ENCODE measurements at regions not wholly inside any gene's neighbourhood (a gene's known extent, or its start where the extent isn't known, plus 50 kb on each side); places are given as distances from the start of the nearest gene placed in this dataset.

DNA sequence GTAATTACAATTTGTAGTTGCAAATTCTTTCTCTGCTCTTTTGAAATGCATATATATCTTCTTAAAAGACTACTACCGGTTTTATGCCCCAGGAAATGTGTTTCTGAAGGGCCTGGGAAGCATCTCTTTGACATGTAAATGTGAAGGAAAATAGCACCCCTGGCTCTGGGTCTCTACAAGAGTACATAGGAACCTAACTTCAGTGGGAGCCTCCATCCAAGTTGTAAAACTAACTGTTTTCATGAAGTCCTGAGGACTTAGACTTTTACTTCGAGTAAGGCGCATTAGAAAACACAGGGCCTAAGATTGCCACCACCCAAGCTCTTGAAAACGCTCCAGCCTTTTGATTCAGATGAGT lies 99.4 kb downstream of the CBLN2 start:
- no peak overlapping the region for H2AFZ ChIP-seq (ENCODE audit: insufficient read depth, low read depth, low read length, poor library complexity, severe bottlenecking)
- TF ChIP-seq, protein P1, sequence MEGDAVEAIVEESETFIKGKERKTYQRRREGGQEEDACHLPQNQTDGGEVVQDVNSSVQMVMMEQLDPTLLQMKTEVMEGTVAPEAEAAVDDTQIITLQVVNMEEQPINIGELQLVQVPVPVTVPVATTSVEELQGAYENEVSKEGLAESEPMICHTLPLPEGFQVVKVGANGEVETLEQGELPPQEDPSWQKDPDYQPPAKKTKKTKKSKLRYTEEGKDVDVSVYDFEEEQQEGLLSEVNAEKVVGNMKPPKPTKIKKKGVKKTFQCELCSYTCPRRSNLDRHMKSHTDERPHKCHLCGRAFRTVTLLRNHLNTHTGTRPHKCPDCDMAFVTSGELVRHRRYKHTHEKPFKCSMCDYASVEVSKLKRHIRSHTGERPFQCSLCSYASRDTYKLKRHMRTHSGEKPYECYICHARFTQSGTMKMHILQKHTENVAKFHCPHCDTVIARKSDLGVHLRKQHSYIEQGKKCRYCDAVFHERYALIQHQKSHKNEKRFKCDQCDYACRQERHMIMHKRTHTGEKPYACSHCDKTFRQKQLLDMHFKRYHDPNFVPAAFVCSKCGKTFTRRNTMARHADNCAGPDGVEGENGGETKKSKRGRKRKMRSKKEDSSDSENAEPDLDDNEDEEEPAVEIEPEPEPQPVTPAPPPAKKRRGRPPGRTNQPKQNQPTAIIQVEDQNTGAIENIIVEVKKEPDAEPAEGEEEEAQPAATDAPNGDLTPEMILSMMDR (IDR thresholded peaks at IDR 0.05) = no peak
- no peak overlapping the region for H3K4me3 ChIP-seq (replicated peaks in 1 of 3; ENCODE audit: low read depth in 2 of 3, low read length in 3 of 3)
- H3K4me2 ChIP-seq (replicated peaks; ENCODE audit: extremely low read depth, low read length, poor library complexity, severe bottlenecking) = no peak overlapping the region
- peaks cover 0 to 8% (median 0%) of the 10 kb centered on the region in 7 donors for H3K9me3 Mint-ChIP-seq
- H3K79me2 ChIP-seq (ENCODE audit: insufficient read depth, low read length) = no peaks in the 10 kb centered on the region
- H3K27ac Mint-ChIP-seq = no peak overlapping the region
- no peak overlapping the region for H3K4me3 Mint-ChIP-seq
- no peak overlapping the region for H3K9ac ChIP-seq (ENCODE audit: insufficient read depth, low read length, poor library complexity, severe bottlenecking)
- intact Hi-C loops (cut with micrococcal nuclease) = no loop called here
- no peaks in the 10 kb centered on the region for H3K36me3 Mint-ChIP-seq
- H3K9me3 ChIP-seq (replicated peaks in 1 of 2; ENCODE audit: control insufficient read depth in 1 of 2, insufficient read depth in 1 of 2, low read length in 2 of 2) = no peaks in the 10 kb centered on the region
- H3K4me1 Mint-ChIP-seq = no peaks in the 10 kb centered on the region
- no peaks in the 10 kb centered on the region for H3K4me1 ChIP-seq (ENCODE audit: control insufficient read depth in 1 of 2, insufficient read depth in 2 of 2, low read length in 2 of 2)
- DNase-seq = no peak
- H4K20me1 ChIP-seq (ENCODE audit: insufficient read depth, low read length) = no peaks in the 10 kb centered on the region
- no peak overlapping the region for H3K27ac ChIP-seq (ENCODE audit: low read depth in 1 of 2, low read length in 2 of 2)
- no peaks in the 10 kb centered on the region for H3K27me3 ChIP-seq (ENCODE audit: control insufficient read depth in 2 of 2, insufficient read depth in 2 of 2, low read length in 2 of 2)
- WGBS (ENCODE audit: insufficient coverage) = no CpG with 5 or more reads among the region's 4 CpGs
- H3K27me3 Mint-ChIP-seq (ENCODE audit: low read depth in 3 of 3) = no peaks in the 10 kb centered on the region
- H3K36me3 ChIP-seq (replicated peaks in 1 of 2; ENCODE audit: control insufficient read depth in 1 of 2, insufficient read depth in 2 of 2, low read length in 2 of 2) = no peaks in the 10 kb centered on the region

DNA sequence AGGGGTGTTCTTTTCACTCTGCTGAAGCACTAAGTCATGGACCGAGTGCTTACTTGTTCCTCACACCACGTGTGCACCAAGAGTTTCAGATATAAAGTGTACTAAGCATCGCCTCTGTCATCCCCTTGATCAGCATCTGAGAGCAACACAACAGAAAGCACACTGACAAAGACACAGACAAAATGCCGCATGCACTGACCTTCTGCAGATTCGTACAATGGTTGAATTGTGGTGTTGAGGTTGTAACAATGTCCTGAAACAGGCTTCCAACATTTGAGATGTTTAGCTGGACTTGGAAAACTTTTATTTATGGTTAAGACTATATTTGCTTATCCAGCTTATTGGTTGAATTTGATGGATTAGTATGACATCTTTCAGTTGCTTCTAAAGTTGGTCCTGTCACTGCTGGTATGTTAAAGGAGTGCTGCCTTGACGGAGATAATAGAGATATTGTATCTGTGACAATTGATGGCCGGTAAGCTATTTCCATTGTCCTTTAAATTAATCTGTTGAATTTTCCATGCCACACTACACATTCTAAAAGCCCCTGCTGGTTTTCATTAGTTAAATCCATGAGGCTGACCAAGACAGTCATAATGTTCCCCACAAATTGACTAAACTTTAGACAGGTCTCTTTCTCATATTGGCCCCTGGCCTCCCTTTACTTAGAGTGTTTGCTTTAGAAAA lies 99.9 kb downstream of the CBLN2 start:
- H3K4me1 Mint-ChIP-seq = no peaks in the 10 kb centered on the region
- no peak overlapping the region for H3K4me3 Mint-ChIP-seq
- no peak overlapping the region for H2AFZ ChIP-seq (ENCODE audit: insufficient read depth, low read depth, low read length, poor library complexity, severe bottlenecking)
- H3K4me1 ChIP-seq (ENCODE audit: control insufficient read depth in 1 of 2, insufficient read depth in 2 of 2, low read length in 2 of 2) = no peaks in the 10 kb centered on the region
- no peaks in the 10 kb centered on the region for H3K27me3 Mint-ChIP-seq (ENCODE audit: low read depth in 3 of 3)
- DNase-seq = no peak
- H4K20me1 ChIP-seq (ENCODE audit: insufficient read depth, low read length) = no peaks in the 10 kb centered on the region
- no peak overlapping the region for H3K4me2 ChIP-seq (replicated peaks; ENCODE audit: extremely low read depth, low read length, poor library complexity, severe bottlenecking)
- H3K9me3 ChIP-seq (replicated peaks in 1 of 2; ENCODE audit: control insufficient read depth in 1 of 2, insufficient read depth in 1 of 2, low read length in 2 of 2) = no peaks in the 10 kb centered on the region
- WGBS (ENCODE audit: insufficient coverage) = 46% methylated on average over 4 of the region's 7 CpGs
- H3K27me3 ChIP-seq (ENCODE audit: control insufficient read depth in 2 of 2, insufficient read depth in 2 of 2, low read length in 2 of 2) = no peaks in the 10 kb centered on the region
- intact Hi-C loops (cut with micrococcal nuclease) = no loop called here
- TF ChIP-seq, protein P1 (IDR thresholded peaks at IDR 0.05) = no peak
- no peak overlapping the region for H3K27ac ChIP-seq (ENCODE audit: low read depth in 1 of 2, low read length in 2 of 2)
- no peak overlapping the region for H3K9ac ChIP-seq (ENCODE audit: insufficient read depth, low read length, poor library complexity, severe bottlenecking)
- H3K27ac Mint-ChIP-seq = no peak overlapping the region
- H3K9me3 Mint-ChIP-seq = peaks cover 0 to 8% (median 1%) of the 10 kb centered on the region in 7 donors
- H3K36me3 Mint-ChIP-seq = no peaks in the 10 kb centered on the region
- H3K36me3 ChIP-seq (replicated peaks in 1 of 2; ENCODE audit: control insufficient read depth in 1 of 2, insufficient read depth in 2 of 2, low read length in 2 of 2) = no peaks in the 10 kb centered on the region
- H3K4me3 ChIP-seq (replicated peaks in 1 of 3; ENCODE audit: low read depth in 2 of 3, low read length in 3 of 3) = no peak overlapping the region
- H3K79me2 ChIP-seq (ENCODE audit: insufficient read depth, low read length) = no peaks in the 10 kb centered on the region

Measured in CD14-positive monocyte (primary cell).